Activated B cell treated with CpG ODN at 0.5 μM for 24 hours (primary cell): ENCODE measurements at regions not wholly inside any gene's neighbourhood (a gene's known extent, or its start where the extent isn't known, plus 50 kb on each side); places are given as distances from the start of the nearest gene placed in this dataset.

ENCODE experiments used
- ATAC-seq: fragments of 200-7000 bp; cut with Tn5 transposase; one replicate; pipeline ENCODE4 v1.10.0; 2021; ENCODE audit warnings: low read depth, mild to moderate bottlenecking, moderate library complexity
- CTCF ChIA-PET: fragments of 350-600 bp; sonication (Branson Sonifier 250); formaldehyde crosslinking; loops from one replicate; lab custom pipeline; 2021; ENCODE audit warnings: antibody characterized with exemption; lab: Charles Lee
- POLR2A ChIA-PET: fragments of 350-600 bp; sonication (Branson Sonifier 250); formaldehyde crosslinking; loops from one replicate; lab custom pipeline; 2021; ENCODE audit warnings: antibody characterized with exemption; lab: Charles Lee
- DNase-seq: peaks from one replicate; pipeline ENCODE4 v3.0.0; 2022
- H3K27ac Mint-ChIP-seq: one replicate; pipeline ENCODE4 v1.8.0; 2020; ENCODE audit warnings: mixed read lengths
- H3K27me3 Mint-ChIP-seq: one replicate; pipeline ENCODE4 v1.8.0; 2021; ENCODE audit warnings: mixed read lengths
- H3K36me3 Mint-ChIP-seq: one replicate; pipeline ENCODE4 v1.8.0; 2021; ENCODE audit warnings: low read depth, mixed read lengths
- H3K4me1 Mint-ChIP-seq: one replicate; pipeline ENCODE4 v1.8.0; 2021; ENCODE audit warnings: mixed read lengths
- H3K4me3 Mint-ChIP-seq: one replicate; pipeline ENCODE4 v1.8.0; 2020; ENCODE audit warnings: mild to moderate bottlenecking, mixed read lengths
- H3K9me3 Mint-ChIP-seq: one replicate; pipeline ENCODE4 v1.8.0; 2020; ENCODE audit warnings: mixed read lengths
- CTCF ChIP-seq: fragments of 200-600 bp; IDR thresholded peaks from one replicate; pipeline ENCODE4 v1.8.0; 2022; ENCODE audit warnings: antibody characterized with exemption, mild to moderate bottlenecking
- intact Hi-C: fragments of 100-400 bp; cut with micrococcal nuclease; formaldehyde crosslinking; loops from one replicate; pipeline ENCODE4 v1.15.1; 2024

DNA sequence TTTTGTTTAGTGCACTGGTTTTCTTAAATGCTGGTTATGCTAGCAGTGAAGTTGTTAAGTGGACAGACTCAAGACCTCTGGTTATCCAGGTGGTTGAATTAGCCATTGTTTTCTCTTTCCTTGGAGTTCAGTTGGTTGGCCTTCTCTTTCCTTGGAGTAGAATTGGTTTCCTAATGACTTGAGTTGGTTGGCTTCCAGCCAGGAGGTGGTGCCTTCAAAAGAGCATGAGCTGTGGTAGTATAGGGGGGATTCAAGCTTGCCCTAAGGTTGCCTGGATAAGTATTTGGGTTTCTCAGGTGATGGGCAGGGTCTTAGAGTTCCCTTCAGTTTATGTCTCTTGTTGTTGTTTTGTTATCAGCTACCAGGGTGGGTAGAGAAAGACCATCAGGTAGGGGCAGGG lies 92.5 kb downstream of the ATP23 start:
- Mint-ChIP-seq H3K4me3 (no peak overlapping the region), H3K9me3 (peaks cover 45% of the 10 kb centered on the region), H3K4me1 (no peaks in the 10 kb centered on the region), H3K36me3 (no peaks in the 10 kb centered on the region), H3K27ac (no peak overlapping the region), H3K27me3 (peaks cover 3% of the 10 kb centered on the region)
- intact Hi-C loops = no loop called here
- POLR2A ChIA-PET = no interaction called here
- no peak for TF ChIP-seq CTCF
- no peak for ATAC-seq
- no peak for DNase-seq
- CTCF ChIA-PET = no interaction called here

DNA sequence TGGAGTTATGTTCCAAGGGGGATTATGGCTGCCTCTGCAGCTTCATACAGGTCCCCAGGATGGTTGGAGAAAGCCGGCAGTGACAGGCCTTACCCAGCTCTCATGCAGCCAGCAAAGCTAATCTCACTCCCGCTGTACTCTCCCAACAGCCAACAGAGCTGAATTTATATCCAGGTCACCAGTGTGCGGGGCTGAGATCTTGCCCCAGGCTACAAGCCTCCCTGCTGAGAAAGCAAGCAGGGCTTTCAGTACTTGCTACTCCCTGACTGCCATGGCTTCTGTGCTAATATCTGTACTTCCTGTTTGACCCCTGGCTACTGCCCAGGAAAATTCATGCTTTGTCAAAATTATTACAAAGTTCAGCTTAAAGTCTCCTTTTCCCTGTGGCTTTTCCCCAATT lies 92.9 kb downstream of the ATP23 start:
- Mint-ChIP-seq H3K27me3 (peaks cover 3% of the 10 kb centered on the region), H3K4me3 (no peak overlapping the region), H3K27ac (no peak overlapping the region), H3K4me1 (no peaks in the 10 kb centered on the region), H3K9me3 (peaks cover 50% of the 10 kb centered on the region), H3K36me3 (no peaks in the 10 kb centered on the region)
- ChIA-PET POLR2A (no interaction called here), CTCF (no interaction called here)
- TF ChIP-seq CTCF = no peak
- no peak for ATAC-seq
- intact Hi-C loops = no loop called here
- no peak for DNase-seq

DNA sequence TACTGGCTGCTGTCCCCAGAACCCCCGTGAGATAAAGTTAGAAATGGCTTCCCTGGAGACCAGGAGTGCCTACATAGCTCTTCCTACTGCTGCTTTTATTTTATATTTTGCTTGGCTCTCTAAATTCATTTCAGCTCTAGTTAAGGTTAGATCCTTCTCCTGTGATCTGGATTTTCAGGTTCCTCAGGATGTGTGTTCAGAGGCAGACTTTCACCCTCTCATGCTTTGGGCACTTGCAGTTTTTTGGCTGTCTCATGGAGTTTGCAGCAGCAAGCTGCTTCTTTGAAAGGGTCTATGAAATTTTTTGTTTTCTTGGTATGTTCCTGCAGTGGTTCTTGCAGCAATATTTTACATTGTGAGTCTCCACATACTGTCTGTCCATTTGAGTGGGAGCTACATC lies 93.3 kb downstream of the ATP23 start:
- DNase-seq (no peak), ATAC-seq (no peak)
- Mint-ChIP-seq H3K4me1 (no peaks in the 10 kb centered on the region), H3K36me3 (no peaks in the 10 kb centered on the region), H3K9me3 (peaks cover 51% of the 10 kb centered on the region), H3K4me3 (no peak overlapping the region), H3K27me3 (peaks cover 3% of the 10 kb centered on the region), H3K27ac (no peak overlapping the region)
- CTCF ChIA-PET = no interaction called here
- POLR2A ChIA-PET = no interaction called here
- no peak for TF ChIP-seq CTCF
- intact Hi-C loops = no loop called here

DNA sequence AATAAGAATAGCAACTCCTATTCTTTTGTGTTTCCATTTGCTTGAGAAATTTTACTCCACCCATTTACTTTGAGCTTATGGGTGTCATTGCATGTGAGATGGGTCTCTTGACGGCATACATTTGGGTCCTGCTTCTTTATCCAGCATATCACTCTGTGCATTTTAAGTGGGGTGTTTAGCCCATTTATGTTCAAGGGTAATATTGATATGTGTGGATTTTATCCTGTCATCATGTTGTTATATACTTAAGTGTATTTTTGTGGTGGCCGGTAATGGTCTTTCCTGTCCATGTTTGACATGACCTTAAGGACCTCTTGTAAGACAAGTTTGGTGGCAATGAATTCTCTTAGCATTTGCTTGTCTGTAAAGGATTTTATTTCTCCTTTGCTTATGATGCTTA lies 100.1 kb downstream of the ATP23 start:
- no peak for ATAC-seq
- H3K9me3 Mint-ChIP-seq = peaks cover 44% of the 10 kb centered on the region
- no peaks in the 10 kb centered on the region for H3K36me3 Mint-ChIP-seq
- H3K27ac Mint-ChIP-seq = no peak overlapping the region
- POLR2A ChIA-PET = no interaction called here
- CTCF ChIA-PET = no interaction called here
- intact Hi-C loops = no loop called here
- H3K4me3 Mint-ChIP-seq = no peak overlapping the region
- TF ChIP-seq CTCF = no peak
- no peaks in the 10 kb centered on the region for H3K4me1 Mint-ChIP-seq
- DNase-seq = no peak
- H3K27me3 Mint-ChIP-seq = peaks cover 10% of the 10 kb centered on the region

DNA sequence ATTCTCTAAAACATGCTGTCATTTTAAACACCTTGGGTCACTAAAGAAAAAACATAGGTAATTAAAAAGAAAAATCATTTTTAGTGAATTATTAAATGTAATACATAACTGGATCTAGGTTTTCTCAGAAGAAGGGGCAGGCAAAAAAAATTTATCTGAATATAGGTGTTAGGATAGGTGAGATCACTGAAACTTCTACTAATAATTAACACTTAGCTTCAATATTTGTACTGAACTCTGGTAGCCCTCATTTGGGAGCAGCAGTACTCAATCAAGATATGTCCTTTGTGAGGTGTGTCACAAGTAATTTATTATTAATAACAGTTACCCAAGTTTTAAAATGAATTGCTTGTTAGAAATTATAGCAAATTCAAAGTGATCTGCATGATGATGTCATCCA lies 103.6 kb downstream of the ATP23 start:
- TF ChIP-seq CTCF = no peak
- intact Hi-C loops = no loop called here
- H3K4me3 Mint-ChIP-seq = no peak overlapping the region
- DNase-seq (no peak), ATAC-seq (no peak)
- H3K9me3 Mint-ChIP-seq = peaks cover 26% of the 10 kb centered on the region
- ChIA-PET POLR2A (no interaction called here), CTCF (no interaction called here)
- H3K4me1 Mint-ChIP-seq = no peaks in the 10 kb centered on the region
- H3K36me3 Mint-ChIP-seq = no peaks in the 10 kb centered on the region
- H3K27ac Mint-ChIP-seq = no peak overlapping the region
- H3K27me3 Mint-ChIP-seq = peaks cover 12% of the 10 kb centered on the region
